ENCODE measurements at regions not wholly inside any gene's neighbourhood (a gene's known extent, or its start where the extent isn't known, plus 50 kb on each side); places are given as distances from the start of the nearest gene placed in this dataset.

GRCh38 chr21:40901691-40902090 lies 54.7 kb upstream of the DSCAM start:
- DNase-seq = no peak

- no peak for DNase-seq
Measured at GRCh38 chr21:40902299-40902698, 55.3 kb upstream of the DSCAM start.

- no peak for DNase-seq
Measured at GRCh38 chr21:40902993-40903392, 56.0 kb upstream of the DSCAM start.

DNA sequence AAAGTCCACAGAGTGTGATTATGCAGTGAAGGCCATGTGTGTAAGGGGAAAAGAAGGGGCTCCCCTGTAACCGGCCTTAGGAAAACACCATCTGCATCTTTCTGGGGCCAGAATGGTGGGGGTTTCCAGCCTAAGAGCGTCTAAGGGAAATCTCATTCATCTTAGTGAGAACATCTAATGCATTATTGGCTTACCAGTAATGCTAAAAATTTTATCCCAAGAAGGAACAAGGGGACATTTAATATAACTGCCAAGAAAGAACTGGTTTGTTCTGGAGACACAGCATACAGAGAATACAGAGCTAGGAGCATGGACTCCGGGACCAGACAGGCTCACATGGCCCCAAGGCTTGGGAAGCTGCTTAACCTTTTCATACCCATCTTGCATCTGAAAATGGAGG lies 58.3 kb upstream of the DSCAM start:
- no peak for DNase-seq

DNA sequence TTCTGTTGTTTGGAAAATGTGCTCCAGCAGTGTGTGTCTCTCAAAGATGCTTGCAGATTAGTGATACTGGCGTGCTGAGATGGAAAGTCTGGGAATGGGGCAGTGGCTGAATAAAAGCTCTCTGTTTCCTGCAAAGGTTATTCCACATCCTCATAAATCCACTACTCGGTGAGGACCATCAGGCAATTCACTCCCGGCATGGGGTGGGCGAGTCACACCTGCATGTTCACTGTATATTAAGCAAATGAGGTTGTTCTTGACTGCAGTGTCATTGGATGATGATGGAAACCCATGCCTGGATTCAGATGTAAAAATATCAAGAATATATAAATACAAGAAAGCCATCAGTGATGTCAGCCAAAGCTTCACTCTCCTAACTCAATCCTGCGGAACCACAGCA lies 65.4 kb upstream of the DSCAM start:
- DNase-seq = no peak

- DNase-seq = no peak
Measured at GRCh38 chr21:40915114-40915513, 68.2 kb upstream of the DSCAM start.

- DNase-seq = no peak
Measured at GRCh38 chr21:40923407-40923806, 76.4 kb upstream of the DSCAM start.

DNA sequence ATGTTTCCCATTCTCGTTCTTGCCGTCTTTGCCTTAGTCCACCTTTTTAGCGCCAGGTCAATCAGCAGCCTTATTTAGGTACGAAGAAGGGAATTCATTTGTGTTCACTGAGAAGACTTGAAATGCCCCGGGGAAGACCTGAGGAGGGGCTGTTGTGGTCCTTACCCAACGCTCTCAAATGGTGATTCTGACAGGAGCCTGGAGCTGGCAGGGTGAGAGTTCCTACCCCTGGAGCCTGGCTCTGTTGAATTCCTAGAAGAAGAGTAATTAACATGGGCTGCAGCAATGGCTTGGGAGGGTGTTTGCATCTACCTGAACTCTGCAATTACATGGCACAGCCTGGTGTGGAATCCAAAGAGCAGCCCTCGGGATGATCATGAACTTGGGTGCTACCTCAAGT lies 76.9 kb upstream of the DSCAM start:
- DNase-seq = no peak

DNA sequence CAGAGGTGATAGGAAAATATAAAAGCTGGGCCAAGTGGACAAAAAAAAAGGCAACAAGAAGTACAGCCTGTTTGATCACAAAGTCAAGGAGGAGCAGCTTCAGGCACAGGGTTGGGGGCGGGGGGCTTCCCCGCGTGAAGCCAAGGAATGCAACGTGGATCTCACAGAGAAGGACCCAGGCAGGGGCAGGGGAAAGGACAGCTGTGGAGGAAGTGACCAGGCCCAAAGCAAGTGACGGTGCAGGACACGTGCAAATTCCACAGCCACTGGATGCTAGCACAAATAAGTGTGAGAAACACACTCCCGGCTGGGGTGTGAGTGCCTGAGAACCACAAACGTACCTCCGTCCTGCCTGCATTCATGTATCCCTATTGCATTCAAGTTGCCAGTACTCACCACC lies 77.7 kb upstream of the DSCAM start:
- DNase-seq = no peak

DNA sequence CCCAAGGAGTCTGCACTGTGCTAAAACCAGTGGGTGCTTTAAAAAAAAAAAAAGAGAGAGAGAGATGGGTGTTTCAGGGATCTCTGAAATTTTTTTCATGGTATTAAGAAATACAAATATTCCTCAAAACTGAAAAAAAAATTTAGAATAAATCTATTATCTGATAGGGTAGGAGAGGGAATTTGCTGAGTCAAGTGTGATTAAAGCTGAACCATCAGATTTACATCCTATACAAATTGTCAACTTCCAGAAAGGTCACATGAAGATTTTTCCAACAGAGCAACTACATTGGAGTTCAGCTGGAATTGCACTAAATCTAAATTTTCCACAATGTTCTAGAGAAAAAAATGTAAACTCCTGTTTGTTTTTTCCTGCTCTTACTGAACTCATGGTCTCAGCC lies 79.3 kb upstream of the DSCAM start:
- no peak for DNase-seq

DNA sequence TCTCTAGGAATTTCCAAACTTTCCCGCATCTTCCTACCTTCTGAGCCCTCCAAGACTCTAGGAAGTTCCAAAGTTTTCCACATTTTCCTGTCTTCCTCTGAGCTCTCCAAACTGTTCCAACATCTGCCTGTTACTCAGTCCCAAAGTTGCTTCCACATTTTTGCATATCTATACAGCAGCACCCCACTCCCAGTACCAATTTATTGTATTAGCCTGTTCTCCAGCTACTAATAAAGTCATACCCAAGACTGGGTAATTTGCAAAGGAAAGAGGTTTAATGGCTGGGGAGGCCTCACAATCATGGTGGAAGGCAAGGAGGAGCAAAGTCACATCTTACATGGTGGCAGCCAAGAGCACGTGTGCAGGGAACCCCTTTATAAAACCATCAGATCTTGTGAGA lies 82.9 kb upstream of the DSCAM start:
- no peak for DNase-seq

DNA sequence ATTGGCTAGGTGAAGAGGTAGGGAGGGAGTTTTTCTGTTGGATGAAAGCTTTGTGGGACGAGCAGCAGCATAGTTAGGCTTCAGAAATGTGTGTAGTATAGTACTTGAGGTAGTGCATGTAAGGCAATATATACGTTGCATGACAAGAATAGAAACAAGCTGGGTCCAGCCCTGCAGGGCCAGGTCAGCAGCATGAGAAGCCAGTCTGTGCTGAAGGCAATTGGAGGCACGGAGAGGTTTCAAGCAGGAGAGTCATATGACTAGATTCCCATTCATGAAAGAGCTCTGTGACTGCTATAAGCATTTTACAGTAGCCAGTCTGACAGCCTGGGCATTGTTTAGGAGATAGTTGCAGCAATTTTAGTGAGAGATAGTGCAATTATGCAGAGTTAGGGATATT lies 84.2 kb upstream of the DSCAM start:
- no peak for DNase-seq

GRCh38 chr21:40936178-40936577 lies 89.2 kb upstream of the DSCAM start:
- no peak for DNase-seq

DNA sequence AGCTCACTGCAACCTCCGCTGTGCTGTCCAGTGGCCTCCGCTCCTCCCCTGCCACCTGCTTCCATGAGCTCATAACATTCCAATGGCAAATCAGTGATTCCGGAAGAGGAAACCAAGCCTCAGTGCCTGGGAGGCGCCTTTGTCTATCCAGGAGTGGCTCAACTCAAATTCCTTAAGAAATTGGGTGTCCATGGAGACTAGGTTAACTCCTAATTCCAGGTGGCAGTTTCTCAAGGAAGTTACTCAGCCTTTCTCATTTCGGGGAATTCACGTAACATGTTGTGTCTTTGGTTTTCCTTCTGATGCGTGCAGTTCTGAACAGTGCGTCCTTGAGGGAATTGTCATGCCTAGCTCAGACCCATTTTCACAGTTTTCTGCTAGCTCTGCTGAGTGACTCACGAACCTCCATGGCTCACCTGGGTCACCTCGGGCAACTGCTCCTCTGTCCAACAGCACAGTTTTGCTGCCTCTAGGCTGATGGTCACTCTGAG lies 89.9 kb upstream of the DSCAM start:
- DNase-seq = no peak

- no peak for DNase-seq
Measured at GRCh38 chr21:40938078-40938477, 91.1 kb upstream of the DSCAM start.

DNA sequence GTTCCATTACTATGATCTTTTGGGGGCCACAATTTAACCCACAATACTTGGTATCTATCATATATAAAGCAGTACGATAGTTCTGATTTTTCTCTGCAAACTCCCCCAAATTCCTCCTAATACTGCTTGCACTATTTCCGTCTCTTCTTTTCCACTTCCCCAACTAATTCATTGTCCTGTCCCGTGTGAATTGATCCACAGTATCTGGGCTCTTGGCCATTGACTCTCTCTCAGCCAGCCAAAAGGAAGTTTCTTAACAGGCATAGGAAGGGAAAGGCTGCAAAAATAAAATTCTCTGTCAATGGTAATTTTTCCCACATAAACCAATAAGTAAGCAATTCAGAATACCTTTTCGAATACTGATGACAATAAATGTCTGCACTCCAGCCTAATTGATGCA lies 91.7 kb upstream of the DSCAM start:
- no peak for DNase-seq

DNA sequence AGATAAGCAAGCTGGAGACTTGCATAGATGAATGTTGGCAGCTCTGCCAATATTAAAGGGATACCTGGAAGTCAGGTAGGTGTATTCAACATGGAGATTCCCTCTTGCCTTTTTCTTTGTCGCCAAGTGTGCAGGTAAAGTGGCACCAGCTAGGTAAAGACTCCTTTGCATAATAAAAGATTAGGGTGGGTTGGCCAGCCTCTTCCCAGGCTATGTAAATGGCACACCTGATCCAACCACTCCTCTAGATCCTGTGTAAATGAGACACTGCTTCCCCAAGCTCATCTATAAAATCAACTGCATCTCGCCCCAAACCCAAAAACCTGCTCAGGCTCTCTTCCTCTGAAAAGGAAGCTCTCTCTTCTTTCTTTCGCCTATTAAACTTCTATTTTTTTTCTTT lies 100.8 kb upstream of the DSCAM start:
- DNase-seq = peak; percentile 12 to 26

DNA sequence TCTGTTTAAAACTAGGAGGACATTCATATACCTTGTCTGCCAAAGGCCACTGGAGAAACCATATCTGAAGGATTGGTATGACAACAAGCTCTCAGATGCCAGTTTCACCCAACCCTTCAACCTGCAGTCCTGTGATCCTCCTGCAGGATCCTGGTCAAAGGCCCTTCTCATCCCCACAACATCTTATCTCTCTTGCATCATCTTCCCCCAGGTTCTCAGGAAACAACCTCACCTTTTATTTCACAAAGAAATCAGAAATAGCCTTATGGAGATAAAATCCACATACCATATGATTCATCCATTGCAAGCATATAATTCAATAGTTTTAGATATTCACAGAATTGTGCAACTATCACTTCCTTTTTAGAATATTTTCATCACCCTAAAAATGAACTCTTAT lies 104.0 kb upstream of the DSCAM start:
- no peak for DNase-seq

GRCh38 chr21:40952551-40953323 lies 105.8 kb upstream of the DSCAM start:
- DNase-seq = no peak

- DNase-seq = no peak
Measured at GRCh38 chr21:40964691-40965090, 117.7 kb upstream of the DSCAM start.

DNA sequence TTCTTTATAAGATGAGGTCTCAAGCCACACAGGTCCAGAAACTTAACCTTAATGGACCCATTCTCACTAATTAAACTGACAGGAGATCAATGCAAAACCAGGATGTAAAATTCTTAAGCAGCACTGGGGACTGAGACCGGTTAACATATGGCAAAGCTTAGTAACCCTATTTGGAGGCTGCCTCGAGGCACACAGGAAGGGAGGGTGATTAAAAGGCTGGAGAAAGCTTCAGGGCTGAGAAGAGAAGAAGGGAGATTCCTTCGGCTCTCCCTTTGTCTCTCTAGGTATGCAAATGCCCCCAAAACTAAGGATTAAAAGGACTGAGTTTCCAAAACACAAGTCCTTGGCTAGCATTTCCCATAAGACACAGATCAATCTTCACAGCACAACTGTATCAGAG lies 120.8 kb upstream of the DSCAM start:
- DNase-seq = no peak

- peak in 1 of 2 experiments; percentile 2 for DNase-seq
Measured at GRCh38 chr21:40972151-40972550, 125.2 kb upstream of the DSCAM start.

DNA sequence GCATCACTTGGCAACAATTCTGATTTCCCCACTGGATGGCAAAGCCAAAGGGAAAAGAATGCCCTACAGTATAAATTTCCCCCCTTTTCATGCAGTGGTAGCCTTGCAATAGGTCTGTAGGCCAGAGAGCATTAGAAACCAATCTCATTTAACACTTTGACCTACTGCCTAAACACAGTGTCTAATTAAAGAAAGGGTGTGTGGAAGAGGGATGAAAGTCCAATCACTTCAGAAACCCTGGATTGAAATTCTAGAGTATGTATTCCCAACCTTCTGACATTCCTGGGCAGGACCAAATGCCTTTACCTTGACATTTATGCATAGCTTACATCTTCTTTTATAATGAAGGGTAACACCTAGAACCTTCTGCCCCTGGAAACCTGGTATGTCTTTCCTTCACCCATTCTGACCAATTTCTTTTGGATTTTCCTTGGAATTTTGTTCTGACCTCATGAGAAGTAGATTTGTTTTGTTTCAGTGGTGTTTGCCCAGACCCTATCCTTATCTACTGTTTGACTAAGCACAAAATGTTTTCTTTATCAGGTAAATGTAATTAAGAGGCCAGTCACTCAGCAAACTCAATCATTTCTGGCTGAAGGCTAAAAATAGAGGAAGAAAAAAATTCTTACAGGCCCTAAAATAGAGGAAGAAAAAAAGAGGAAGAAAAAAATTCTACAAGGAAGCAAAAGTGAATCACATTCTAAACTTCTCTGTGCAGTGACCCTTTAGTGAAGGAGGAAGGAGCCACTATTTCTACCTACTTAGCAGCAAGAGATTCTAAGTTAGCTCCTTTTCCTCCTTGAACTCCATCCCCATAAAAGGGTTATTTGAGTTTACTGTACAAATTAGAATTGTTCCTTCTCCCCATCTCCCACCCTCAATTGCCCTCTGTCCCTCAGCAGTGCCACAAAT lies 129.5 kb upstream of the DSCAM start:
- DNase-seq = no peak

GRCh38 chr21:40985370-40985769 lies 138.4 kb upstream of the DSCAM start:
- no peak for DNase-seq

Measured in NCI-H526 (cell line).